ENCODE measurements at regions not wholly inside any gene's neighbourhood (a gene's known extent, or its start where the extent isn't known, plus 50 kb on each side); places are given as distances from the start of the nearest gene placed in this dataset.

- no peaks in the 10 kb centered on the region for H3K4me1 ChIP-seq
- WGBS, 2 donors (ENCODE audit: low coverage in 1 of 2): 93% methylated on average over 5 of the region's 5 CpGs; no CpG with 5 or more reads in 1 of the 2 donors
- no peak overlapping the region for H3K27ac ChIP-seq
- TF ChIP-seq CTCF (IDR thresholded peaks at IDR 0.05) (no peak), POLR2AphosphoS5 (IDR thresholded peaks at IDR 0.05) (no peak), POLR2A (IDR thresholded peaks at IDR 0.05) (no peak), EP300 (IDR thresholded peaks at IDR 0.05; ENCODE audit: low read depth) (no peak)
- H3K36me3 ChIP-seq: no peaks in the 10 kb centered on the region
- no peak for DNase-seq
- intact Hi-C loops (cut with DNase I; ENCODE audit: low total_unique reads): no loop called here
- H3K27me3 ChIP-seq: no peaks in the 10 kb centered on the region
- in situ Hi-C loops (cut with MboI; ENCODE audit: low pct_ligation_motif_present in 1 of 4, low pct_unique_long_range_greater_than_20kb in 1 of 4, low sequenced_read_pairs in 3 of 4): loop anchor here in 3 of 4 donors (5.0 to 10.0 kb wide), 2 partner anchors 304 to 307 kb away; no protein-coding TSS in a partner anchor
- H3K9me3 ChIP-seq: no peaks in the 10 kb centered on the region
- H3K4me3 ChIP-seq: no peak overlapping the region
Observed at GRCh38 chr7:35988105-35988504, 164.9 kb upstream of the EEPD1 start.

GRCh38 chr7:35988818-35989217, 164.2 kb upstream of the EEPD1 start:
- no peaks in the 10 kb centered on the region for H3K36me3 ChIP-seq
- no peak overlapping the region for H3K27ac ChIP-seq
- in situ Hi-C loops (cut with MboI; ENCODE audit: low pct_ligation_motif_present in 1 of 4, low pct_unique_long_range_greater_than_20kb in 1 of 4, low sequenced_read_pairs in 3 of 4): loop anchor here in 3 of 4 donors (5.0 to 10.0 kb wide), 2 partner anchors 303 to 306 kb away; no protein-coding TSS in a partner anchor
- no peak overlapping the region for H3K4me3 ChIP-seq
- no peaks in the 10 kb centered on the region for H3K9me3 ChIP-seq
- intact Hi-C loops (cut with DNase I; ENCODE audit: low total_unique reads): no loop called here
- no peaks in the 10 kb centered on the region for H3K4me1 ChIP-seq
- no peak for DNase-seq
- H3K27me3 ChIP-seq: no peaks in the 10 kb centered on the region
- TF ChIP-seq POLR2A (IDR thresholded peaks at IDR 0.05): no peak
- TF ChIP-seq CTCF (IDR thresholded peaks at IDR 0.05): no peak
- TF ChIP-seq POLR2AphosphoS5 (IDR thresholded peaks at IDR 0.05): no peak
- TF ChIP-seq EP300 (IDR thresholded peaks at IDR 0.05; ENCODE audit: low read depth): no peak
- 57 to 77% methylated on average over 6 of the region's 6 CpGs for WGBS, 2 donors (ENCODE audit: low coverage in 1 of 2)

- TF ChIP-seq POLR2A (IDR thresholded peaks at IDR 0.05) (no peak), POLR2AphosphoS5 (IDR thresholded peaks at IDR 0.05) (no peak)
- in situ Hi-C loops (cut with MboI; ENCODE audit: low pct_ligation_motif_present in 1 of 4, low pct_unique_long_range_greater_than_20kb in 1 of 4, low sequenced_read_pairs in 3 of 4): loop anchor here in 3 of 4 donors (10.0 kb wide), 1 partner anchor 323 kb away; no protein-coding TSS in a partner anchor
- no peaks in the 10 kb centered on the region for H3K9me3 ChIP-seq
- no peaks in the 10 kb centered on the region for H3K36me3 ChIP-seq
- no peak overlapping the region for H3K27ac ChIP-seq
- no peak for DNase-seq
- WGBS, 2 donors (ENCODE audit: low coverage in 1 of 2): 67 to 70% methylated on average over 5 to 6 of the region's 6 CpGs
- intact Hi-C loops (cut with DNase I; ENCODE audit: low total_unique reads): no loop called here
- H3K27me3 ChIP-seq: no peaks in the 10 kb centered on the region
- no peaks in the 10 kb centered on the region for H3K4me1 ChIP-seq
- H3K4me3 ChIP-seq: no peak overlapping the region
Observed at GRCh38 chr7:35991511-35992232, 161.4 kb upstream of the EEPD1 start.

GRCh38 chr7:35992436-35992835, 160.6 kb upstream of the EEPD1 start:
- Histone ChIP-seq H3K27ac (no peak overlapping the region), H3K4me1 (no peaks in the 10 kb centered on the region), H3K4me3 (no peak overlapping the region), H3K27me3 (no peaks in the 10 kb centered on the region), H3K36me3 (no peaks in the 10 kb centered on the region), H3K9me3 (no peaks in the 10 kb centered on the region)
- intact Hi-C loops (cut with DNase I; ENCODE audit: low total_unique reads) (no loop called here), in situ Hi-C loops (cut with MboI; ENCODE audit: low pct_ligation_motif_present in 1 of 4, low pct_unique_long_range_greater_than_20kb in 1 of 4, low sequenced_read_pairs in 3 of 4) (loop anchor here in 3 of 4 donors (10.0 kb wide), 1 partner anchor 322 kb away; no protein-coding TSS in a partner anchor)
- TF ChIP-seq EP300 (IDR thresholded peaks at IDR 0.05; ENCODE audit: low read depth) (no peak), POLR2AphosphoS5 (IDR thresholded peaks at IDR 0.05) (no peak), POLR2A (IDR thresholded peaks at IDR 0.05) (no peak), CTCF (IDR thresholded peaks at IDR 0.05) (no peak)
- no peak for DNase-seq
- 88 to 98% methylated on average over 1 of the region's 1 CpG for WGBS, 2 donors (ENCODE audit: low coverage in 1 of 2)
